Spleen (tissue), 11 donors: ENCODE measurements at regions not wholly inside any gene's neighbourhood (a gene's known extent, or its start where the extent isn't known, plus 50 kb on each side); places are given as distances from the start of the nearest gene placed in this dataset.

Experiments used
- DNase-seq: peaks from one replicate; pipeline ENCODE4 v3.0.0-alpha.2; 2020
- H3K27ac ChIP-seq, 8 donors: fragments of 200-600 bp; sonication (generic) in 7 of 8; 1 replicate in 4 of 8; 2 replicates in 4 of 8; pipeline versions ENCODE4 v1.5.0 to v1.8.0; 2016 to 2021; ENCODE audit warnings: inconsistent platforms in 4 of 8, mild to moderate bottlenecking in 4 of 8, moderate library complexity in 1 of 8
- H3K27me3 ChIP-seq, 7 donors: fragments of 200-600 bp; sonication (generic) in 6 of 7; replicated peaks in 1 of 7; 1 replicate in 4 of 7; 2 replicates in 3 of 7; pipeline versions ENCODE4 v1.5.0 to v1.8.0; 2016 to 2021; ENCODE audit warnings: inconsistent platforms in 3 of 7, mild to moderate bottlenecking in 1 of 7
- H3K36me3 ChIP-seq, 6 donors: fragments of 200-600 bp; sonication (generic) in 5 of 6; 1 replicate in 4 of 6; 2 replicates in 2 of 6; pipeline versions ENCODE4 v1.5.0 to v1.8.0; 2016 to 2021; ENCODE audit warnings: inconsistent platforms in 2 of 6
- H3K4me1 ChIP-seq, 6 donors: fragments of 200-600 bp; sonication (generic) in 5 of 6; 1 replicate in 3 of 6; 2 replicates in 3 of 6; pipeline versions ENCODE4 v1.5.0 to v1.8.0; 2016 to 2021; ENCODE audit warnings: inconsistent platforms in 3 of 6
- H3K4me3 ChIP-seq, 8 donors: fragments of 200-600 bp; sonication (generic) in 7 of 8; 1 replicate in 4 of 8; 2 replicates in 4 of 8; pipeline versions ENCODE4 v1.5.0 to v1.8.0; 2016 to 2021; ENCODE audit warnings: inconsistent platforms in 4 of 8, mild to moderate bottlenecking in 4 of 8, moderate library complexity in 2 of 8
- H3K9me3 ChIP-seq, 8 donors: fragments of 200-600 bp; sonication (generic) in 7 of 8; 1 replicate in 4 of 8; 2 replicates in 4 of 8; pipeline versions ENCODE4 v1.5.0 to v1.8.0; 2016 to 2021; ENCODE audit warnings: inconsistent platforms in 4 of 8
- POLR2A ChIP-seq, 3 donors: fragments of 450-650 bp; IDR thresholded peaks; one replicate each; pipeline ENCODE4 v1.5.1; 2017; ENCODE audit warnings: antibody characterized with exemption in 3 of 3, mild to moderate bottlenecking in 1 of 3
- POLR2AphosphoS5 ChIP-seq, 3 donors: sonication (generic); formaldehyde crosslinking; IDR thresholded peaks; one replicate each; pipeline ENCODE4 v1.5.1; 2017; ENCODE audit warnings: antibody characterized with exemption in 3 of 3
- WGBS, 5 donors: extraction: QIAGEN DNeasy Blood & Tissue Kit in 3 of 5; methylation state at CpG; one replicate each; pipeline versions ENCODE4 v1.1.5 to v1.1.7; 2013 to 2018; 5-methylcytosine and 5-hydroxymethylcytosine counted together
- intact Hi-C: fragments of 100-400 bp; cut with DNase I; formaldehyde crosslinking; loops from one replicate; pipeline ENCODE4 v1.15.0; 2023; ENCODE audit warnings: low total_unique reads
- TF ChIP-seq, protein P1 (sequence below), 11 experiments: fragments of 200-600 bp in 7 of 11; fragments of 450-650 bp in 4 of 11; sonication (generic) in 4 of 11; IDR thresholded peaks in 8 of 11; conservative IDR thresholded peaks in 3 of 11; 1 replicate in 7 of 11; 2 replicates in 4 of 11; pipeline versions ENCODE4 v1.4.0 to v1.8.0; 2016 to 2021; ENCODE audit warnings: antibody characterized with exemption in 11 of 11, inconsistent platforms in 4 of 11, mild to moderate bottlenecking in 1 of 11
- donor health status: healthy with polysubstance abuse.
- donor health status: DM: no; HTN: no; CAD: no; lungs with moderate emphysema.
- donor health status: DM: no; HTN: no; CAD: no.
- donor health status: Bipolar disorder and iron deficiency.
- donor health status: healthy.
- donor health status: DM: no; HTN: no; CAD: no.
- donor health status: DM: yes; HTN: yes; CAD: no.

DNA sequence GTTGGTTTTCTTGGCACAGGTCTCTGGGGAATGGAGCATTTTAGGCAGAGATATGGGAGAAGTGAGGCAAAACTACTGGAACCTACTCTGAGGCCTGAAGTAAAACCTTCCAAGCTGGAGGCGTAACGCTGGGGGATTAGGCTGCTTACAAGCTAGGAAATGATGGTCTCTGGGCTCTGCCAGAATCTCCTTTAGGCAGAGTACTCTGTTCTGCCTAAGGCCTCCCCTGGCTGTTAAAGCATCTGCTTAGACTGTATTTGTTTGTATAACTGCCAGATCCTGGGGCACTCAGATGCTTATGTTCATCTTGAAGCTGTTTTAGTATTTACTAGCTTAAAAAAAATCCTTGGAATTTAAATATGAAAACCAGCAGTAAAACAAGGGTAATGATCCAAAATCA, 822.2 kb downstream of the RPA4 start:
- Histone ChIP-seq H3K36me3 (no peaks in the 10 kb centered on the region), H3K4me1 (no peaks in the 10 kb centered on the region), H3K9me3 (no peaks in the 10 kb centered on the region), H3K27ac (no peak overlapping the region), H3K4me3 (no peak overlapping the region), H3K27me3 (no peaks in the 10 kb centered on the region)
- WGBS, 5 donors = 86 to 95% (median 91%) methylated on average over 2 of the region's 2 CpGs
- DNase-seq = no peak
- intact Hi-C loops = no loop called here
- TF ChIP-seq POLR2AphosphoS5 (IDR thresholded peaks at IDR 0.05) (no peak), POLR2A (IDR thresholded peaks at IDR 0.05) (no peak)

DNA sequence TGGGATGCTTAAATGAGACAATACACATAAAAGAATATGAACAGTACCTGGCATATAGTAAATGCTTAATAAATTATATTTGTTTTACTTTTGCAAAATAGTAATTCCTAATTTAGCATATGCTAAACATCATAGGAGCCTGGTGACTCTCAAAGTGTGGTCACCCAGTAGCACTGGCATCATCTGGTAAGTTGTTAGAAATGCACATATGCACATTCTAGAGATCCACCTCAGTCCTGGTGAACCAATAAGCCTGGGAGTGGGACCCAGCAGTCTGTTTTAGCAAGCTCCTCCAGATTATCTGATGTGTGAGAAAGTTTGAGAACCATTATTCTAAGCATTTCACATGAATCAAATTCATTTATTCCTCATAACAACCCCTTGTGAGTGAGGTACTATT, 830.4 kb downstream of the RPA4 start:
- H3K36me3 ChIP-seq = no peaks in the 10 kb centered on the region
- no peaks in the 10 kb centered on the region for H3K9me3 ChIP-seq
- TF ChIP-seq POLR2AphosphoS5 (IDR thresholded peaks at IDR 0.05) (no peak), POLR2A (IDR thresholded peaks at IDR 0.05) (no peak)
- TF ChIP-seq, protein P1, sequence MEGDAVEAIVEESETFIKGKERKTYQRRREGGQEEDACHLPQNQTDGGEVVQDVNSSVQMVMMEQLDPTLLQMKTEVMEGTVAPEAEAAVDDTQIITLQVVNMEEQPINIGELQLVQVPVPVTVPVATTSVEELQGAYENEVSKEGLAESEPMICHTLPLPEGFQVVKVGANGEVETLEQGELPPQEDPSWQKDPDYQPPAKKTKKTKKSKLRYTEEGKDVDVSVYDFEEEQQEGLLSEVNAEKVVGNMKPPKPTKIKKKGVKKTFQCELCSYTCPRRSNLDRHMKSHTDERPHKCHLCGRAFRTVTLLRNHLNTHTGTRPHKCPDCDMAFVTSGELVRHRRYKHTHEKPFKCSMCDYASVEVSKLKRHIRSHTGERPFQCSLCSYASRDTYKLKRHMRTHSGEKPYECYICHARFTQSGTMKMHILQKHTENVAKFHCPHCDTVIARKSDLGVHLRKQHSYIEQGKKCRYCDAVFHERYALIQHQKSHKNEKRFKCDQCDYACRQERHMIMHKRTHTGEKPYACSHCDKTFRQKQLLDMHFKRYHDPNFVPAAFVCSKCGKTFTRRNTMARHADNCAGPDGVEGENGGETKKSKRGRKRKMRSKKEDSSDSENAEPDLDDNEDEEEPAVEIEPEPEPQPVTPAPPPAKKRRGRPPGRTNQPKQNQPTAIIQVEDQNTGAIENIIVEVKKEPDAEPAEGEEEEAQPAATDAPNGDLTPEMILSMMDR (IDR thresholded peaks at IDR 0.05 in 8 of 11, conservative IDR thresholded peaks at IDR 0.05 in 3 of 11) = no peak
- intact Hi-C loops = no loop called here
- no peak for DNase-seq
- H3K27me3 ChIP-seq = no peaks in the 10 kb centered on the region
- no peaks in the 10 kb centered on the region for H3K4me1 ChIP-seq
- H3K4me3 ChIP-seq = no peak overlapping the region
- no peak overlapping the region for H3K27ac ChIP-seq

DNA sequence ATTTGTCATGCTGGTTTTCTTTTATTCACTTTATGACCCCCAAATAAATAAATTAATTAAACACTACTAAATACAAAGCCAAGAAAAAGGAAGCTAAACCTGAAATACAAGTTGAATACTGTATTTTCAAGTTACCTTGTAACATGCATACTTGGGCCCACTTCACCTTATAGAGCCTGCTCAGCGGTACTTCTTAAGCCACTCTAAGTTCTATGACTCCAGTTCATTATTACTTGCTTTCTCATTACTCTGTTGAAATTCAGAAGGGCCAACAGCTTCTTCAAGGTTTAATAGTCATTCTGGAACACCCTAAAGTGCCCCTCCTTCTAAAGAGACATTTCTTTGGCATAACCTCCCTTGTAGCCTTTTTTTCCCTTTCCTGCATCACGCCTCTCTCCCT, 844.5 kb downstream of the RPA4 start:
- TF ChIP-seq POLR2AphosphoS5 (IDR thresholded peaks at IDR 0.05) (no peak), POLR2A (IDR thresholded peaks at IDR 0.05) (no peak)
- TF ChIP-seq, protein P1 (IDR thresholded peaks at IDR 0.05 in 8 of 11, conservative IDR thresholded peaks at IDR 0.05 in 3 of 11) = no peak
- no peaks in the 10 kb centered on the region for H3K27me3 ChIP-seq
- no peak overlapping the region for H3K27ac ChIP-seq
- H3K4me3 ChIP-seq = no peak overlapping the region
- 80 to 95% (median 86%) methylated on average over 2 of the region's 2 CpGs for WGBS, 5 donors
- intact Hi-C loops = no loop called here
- H3K9me3 ChIP-seq = peaks cover 0 to 4% (median 0%) of the 10 kb centered on the region in 8 donors
- no peak for DNase-seq
- H3K36me3 ChIP-seq = no peaks in the 10 kb centered on the region
- H3K4me1 ChIP-seq = no peaks in the 10 kb centered on the region

DNA sequence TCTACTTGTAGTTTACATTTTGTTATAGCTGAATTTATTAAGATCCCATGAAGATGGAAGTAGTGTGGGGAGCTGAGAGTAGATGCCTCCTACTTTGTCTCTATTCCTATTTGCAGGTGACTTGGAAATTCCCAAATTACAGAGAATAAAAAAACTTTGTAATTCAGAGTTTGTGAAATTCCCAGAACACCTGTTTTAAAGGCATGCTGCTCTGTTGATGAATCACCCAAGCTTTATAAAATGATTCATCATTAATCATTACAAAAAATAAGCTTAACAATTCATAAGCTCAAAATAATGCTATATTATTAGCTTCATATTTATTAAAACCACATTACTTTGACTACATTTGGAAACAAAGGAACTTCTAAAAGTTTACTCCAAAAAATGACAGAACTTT, 856.3 kb downstream of the RPA4 start:
- DNase-seq = no peak
- intact Hi-C loops = no loop called here
- no peak overlapping the region for H3K27ac ChIP-seq
- no peaks in the 10 kb centered on the region for H3K4me1 ChIP-seq
- H3K27me3 ChIP-seq = peaks cover 0 to 7% (median 0%) of the 10 kb centered on the region in 7 donors
- no peaks in the 10 kb centered on the region for H3K36me3 ChIP-seq
- no peak for TF ChIP-seq POLR2A (IDR thresholded peaks at IDR 0.05)
- no peak for TF ChIP-seq POLR2AphosphoS5 (IDR thresholded peaks at IDR 0.05)
- TF ChIP-seq, protein P1 (IDR thresholded peaks at IDR 0.05 in 8 of 11, conservative IDR thresholded peaks at IDR 0.05 in 3 of 11) = no peak
- no peaks in the 10 kb centered on the region for H3K9me3 ChIP-seq
- H3K4me3 ChIP-seq = no peak overlapping the region

DNA sequence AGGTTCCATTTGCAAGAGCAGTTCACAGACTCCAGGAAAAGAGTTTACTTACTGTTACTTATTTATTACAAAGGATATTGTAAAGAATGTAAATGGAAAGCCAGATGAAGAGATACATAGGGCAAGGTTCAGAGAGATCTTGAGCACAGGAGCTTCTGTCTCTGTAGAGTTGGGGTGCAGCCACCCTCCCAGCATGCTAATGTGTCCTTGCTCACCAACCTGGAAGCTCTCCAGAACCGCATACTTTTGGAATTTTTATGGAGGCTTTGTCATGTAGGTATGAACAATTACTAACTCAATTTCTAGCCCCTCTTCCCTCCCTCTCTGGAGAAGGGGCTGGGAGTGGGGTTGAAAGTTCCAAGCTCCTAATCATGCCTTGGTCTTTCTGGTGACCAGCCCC, 857.2 kb downstream of the RPA4 start:
- Histone ChIP-seq H3K4me3 (no peak overlapping the region), H3K27ac (no peak overlapping the region), H3K36me3 (no peaks in the 10 kb centered on the region), H3K27me3 (peaks cover 0 to 7% (median 0%) of the 10 kb centered on the region in 7 donors), H3K9me3 (no peaks in the 10 kb centered on the region), H3K4me1 (no peaks in the 10 kb centered on the region)
- 36 to 89% (median 52%) methylated on average over 1 of the region's 1 CpG for WGBS, 5 donors
- no peak for TF ChIP-seq POLR2AphosphoS5 (IDR thresholded peaks at IDR 0.05)
- TF ChIP-seq, protein P1 (IDR thresholded peaks at IDR 0.05 in 8 of 11, conservative IDR thresholded peaks at IDR 0.05 in 3 of 11) = no peak
- intact Hi-C loops = no loop called here
- no peak for DNase-seq
